IMR-90 (cell line): ENCODE measurements at regions not wholly inside any gene's neighbourhood (a gene's known extent, or its start where the extent isn't known, plus 50 kb on each side); places are given as distances from the start of the nearest gene placed in this dataset.

Source experiments
- ATAC-seq: fragments of 200-7000 bp; cut with Tn5 transposase; 2 replicates; pipeline ENCODE4 v1.9.1; 2020; ENCODE audit warnings: low read depth, mild to moderate bottlenecking, moderate library complexity
- BruUV-seq: library from RNA; stranded (reverse); fragments of 400-500 nt; replicated peaks from 2 replicates; lab custom pipeline; 2021; lab: Mats Ljungman, UMichigan
- CTCF ChIA-PET: fragments of 300-600 bp; formaldehyde crosslinking; extraction: SDS; loops from one replicate; lab custom pipeline; 2021; ENCODE audit warnings: antibody characterized with exemption; lab: Yijun Ruan, JAX
- POLR2A ChIA-PET: fragments of 300-600 bp; sonication (Branson Sonifier 250); formaldehyde crosslinking; loops from one replicate; lab custom pipeline; 2022; ENCODE audit warnings: antibody characterized with exemption; ENCODE audit not compliant: unreplicated experiment; lab: Charles Lee
- DNase-seq: peaks from one replicate; pipeline ENCODE4 v3.0.0; 2013
- H2AFZ ChIP-seq: replicated peaks from 2 replicates; pipeline ENCODE3; 2013; ENCODE audit warnings: low read length, mild to moderate bottlenecking; ENCODE audit not compliant: poor library complexity
- H2AK5ac ChIP-seq: 2 replicates; pipeline ENCODE4 v1.6.1; 2013; ENCODE audit warnings: low read depth, low read length, inconsistent platforms
- H2AK9ac ChIP-seq: replicated peaks from 2 replicates; pipeline ENCODE3; 2013; ENCODE audit warnings: mild to moderate bottlenecking, low read depth, low read length, moderate library complexity; ENCODE audit not compliant: poor library complexity
- H2BK120ac ChIP-seq: 2 replicates; pipeline ENCODE4 v1.6.1; 2013; ENCODE audit warnings: low read depth, low read length, inconsistent platforms
- H2BK15ac ChIP-seq: 3 replicates; pipeline ENCODE4 v1.6.1; 2013; ENCODE audit warnings: low read depth, low read length, inconsistent platforms
- H2BK20ac ChIP-seq: 2 replicates; pipeline ENCODE4 v1.6.1; 2013; ENCODE audit warnings: low read depth, mild to moderate bottlenecking, inconsistent platforms, low read length, moderate library complexity
- H2BK5ac ChIP-seq: 2 replicates; pipeline ENCODE4 v1.6.1; 2013; ENCODE audit warnings: mild to moderate bottlenecking, low read depth, low read length, inconsistent platforms; ENCODE audit not compliant: poor library complexity, severe bottlenecking
- H3K14ac ChIP-seq: replicated peaks from 2 replicates; pipeline ENCODE4 v1.6.1; 2013; ENCODE audit warnings: low read depth, low read length, inconsistent platforms
- H3K18ac ChIP-seq: 2 replicates; pipeline ENCODE4 v1.6.1; 2013; ENCODE audit warnings: low read depth, low read length, control low read depth
- H3K23ac ChIP-seq: 2 replicates; pipeline ENCODE4 v1.6.1; 2013; ENCODE audit warnings: low read depth, low read length, inconsistent platforms
- H3K27ac ChIP-seq: 2 replicates; pipeline ENCODE4 v1.5.1; 2013; ENCODE audit warnings: mild to moderate bottlenecking, control low read depth, low read length; ENCODE audit not compliant: insufficient read depth
- H3K27me3 ChIP-seq: 2 replicates; pipeline ENCODE4 v1.6.1; 2013; ENCODE audit warnings: low read length; ENCODE audit not compliant: control insufficient read depth, insufficient read depth
- H3K36me3 ChIP-seq: 2 replicates; pipeline ENCODE4 v1.6.1; 2013; ENCODE audit warnings: low read length, mixed read lengths; ENCODE audit not compliant: control insufficient read depth, insufficient read depth
- H3K4ac ChIP-seq: 2 replicates; pipeline ENCODE4 v1.6.1; 2013; ENCODE audit warnings: low read depth, low read length, inconsistent platforms
- H3K4me1 ChIP-seq: 2 replicates; pipeline ENCODE4 v1.6.1; 2013; ENCODE audit warnings: low read length, mixed read lengths; ENCODE audit not compliant: control insufficient read depth, insufficient read depth
- H3K4me2 ChIP-seq: 2 replicates; pipeline ENCODE4 v1.6.1; 2013; ENCODE audit warnings: low read depth, mild to moderate bottlenecking, control low read depth, low read length, moderate library complexity
- H3K4me3 ChIP-seq: 2 replicates; pipeline ENCODE4 v1.5.1; 2013; ENCODE audit warnings: low read depth, mild to moderate bottlenecking, control low read depth, low read length, moderate library complexity; ENCODE audit not compliant: insufficient read depth
- H3K56ac ChIP-seq: 2 replicates; pipeline ENCODE4 v1.6.1; 2013; ENCODE audit warnings: low read length, inconsistent platforms; ENCODE audit not compliant: insufficient read depth; ENCODE audit errors: extremely low read depth
- H3K79me1 ChIP-seq, 2 experiments: 2 replicates each; pipeline ENCODE4 v1.6.1; 2013; ENCODE audit warnings: low read length in 2 of 2, inconsistent platforms in 1 of 2, low read depth in 1 of 2
- H3K9ac ChIP-seq: 2 replicates; pipeline ENCODE4 v1.6.1; 2013; ENCODE audit warnings: low read depth, low read length, control low read depth
- H3K9me1 ChIP-seq: 2 replicates; pipeline ENCODE4 v1.6.1; 2013; ENCODE audit warnings: low read length, inconsistent platforms; ENCODE audit not compliant: insufficient read depth
- H3K9me3 ChIP-seq: 2 replicates; pipeline ENCODE4 v1.6.1; 2013; ENCODE audit warnings: low read length; ENCODE audit not compliant: control insufficient read depth, insufficient read depth
- H4K20me1 ChIP-seq: 2 replicates; pipeline ENCODE4 v1.6.1; 2013; ENCODE audit warnings: low read length, inconsistent platforms; ENCODE audit not compliant: insufficient read depth
- H4K5ac ChIP-seq: 2 replicates; pipeline ENCODE4 v1.6.1; 2013; ENCODE audit warnings: mild to moderate bottlenecking, low read depth, low read length, control low read depth
- H4K8ac ChIP-seq, 2 experiments: 2 replicates each; pipeline ENCODE4 v1.6.1; 2013; ENCODE audit warnings: low read depth in 2 of 2, low read length in 2 of 2, control low read depth in 1 of 2, inconsistent platforms in 1 of 2
- H4K91ac ChIP-seq: 2 replicates; pipeline ENCODE4 v1.6.1; 2013; ENCODE audit warnings: low read depth, low read length, inconsistent platforms; ENCODE audit not compliant: insufficient read depth
- BHLHE40 ChIP-seq: fragments of 150-350 bp; IDR thresholded peaks from 2 replicates; pipeline ENCODE4 v1.6.1; 2016; ENCODE audit warnings: mild to moderate bottlenecking, low read depth, low read length
- CEBPB ChIP-seq: IDR thresholded peaks from 2 replicates; pipeline ENCODE4 v1.6.1; 2012; ENCODE audit warnings: low read depth, low read length, improper control_type of control experiment
- CHD1 ChIP-seq: IDR thresholded peaks from 2 replicates; pipeline ENCODE4 v1.6.1; 2012; ENCODE audit warnings: low read depth, low read length, improper control_type of control experiment
- CTCF ChIP-seq: conservative IDR thresholded peaks from 2 replicates; pipeline ENCODE4 v1.5.1; 2012; ENCODE audit warnings: mild to moderate bottlenecking, low read depth, low read length, improper control_type of control experiment
- NFE2L2 ChIP-seq: fragments of 150-350 bp; IDR thresholded peaks from 2 replicates; pipeline ENCODE4 v1.6.1; 2016; ENCODE audit warnings: low read depth, mild to moderate bottlenecking, low read length
- RAD21 ChIP-seq: IDR thresholded peaks from 2 replicates; pipeline ENCODE4 v1.6.1; 2012; ENCODE audit warnings: low read length, improper control_type of control experiment
- RCOR1 ChIP-seq: IDR thresholded peaks from 2 replicates; pipeline ENCODE4 v1.6.1; 2012; ENCODE audit warnings: mild to moderate bottlenecking, low read length, improper control_type of control experiment; ENCODE audit not compliant: insufficient replicate concordance
- SMC3 ChIP-seq: fragments of 150-350 bp; IDR thresholded peaks from 2 replicates; pipeline ENCODE4 v1.6.1; 2016; ENCODE audit warnings: low read depth, mild to moderate bottlenecking, antibody characterized with exemption, low read length, moderate library complexity
- USF2 ChIP-seq: fragments of 150-350 bp; IDR thresholded peaks from 2 replicates; pipeline ENCODE4 v1.6.1; 2017; ENCODE audit warnings: mild to moderate bottlenecking, antibody characterized with exemption, low read length, low read depth
- WGBS, 2 experiments: methylation state at CpG; one replicate each; pipeline versions ENCODE4 v1.1.5 to v1.1.7; 2013; ENCODE audit warnings: missing lambda C conversion rate in 2 of 2; ENCODE audit not compliant: insufficient read length in 1 of 2; ENCODE audit errors: extremely low coverage in 2 of 2; 5-methylcytosine and 5-hydroxymethylcytosine counted together
- dilution Hi-C: fragments of 300-500 bp; cut with HindIII; formaldehyde crosslinking; loops from one replicate; pipeline ENCODE4 v1.14.3; 2018; ENCODE audit warnings: low sequenced_read_pairs; ENCODE audit not compliant: unreplicated experiment
- in situ Hi-C: fragments of 300-500 bp; cut with MboI; formaldehyde crosslinking; loops from 3 replicates; pipeline ENCODE4 v1.14.3; 2019; ENCODE audit warnings: low sequenced_read_pairs, inconsistent platforms, mixed read lengths
- intact Hi-C: fragments of 100-400 bp; cut with micrococcal nuclease; formaldehyde crosslinking; loops from 2 replicates; pipeline ENCODE4 v1.10.0; 2022

GRCh38 chr11:45745065-45745811 lies 59.7 kb upstream of the SLC35C1 start:
- no peaks in the 10 kb centered on the region for H3K79me1 ChIP-seq
- H3K27me3 ChIP-seq: peaks cover 13% of the 10 kb centered on the region
- no peaks in the 10 kb centered on the region for H3K9me1 ChIP-seq
- ChIA-PET POLR2A (no interaction called here), CTCF (no interaction called here)
- no peaks in the 10 kb centered on the region for H3K9me3 ChIP-seq
- no peak overlapping the region for H3K23ac ChIP-seq
- H3K4ac ChIP-seq: no peak overlapping the region
- H4K5ac ChIP-seq: no peak overlapping the region
- DNase-seq (no peak), ATAC-seq (no peak)
- no peak overlapping the region for H2AK5ac ChIP-seq
- TF ChIP-seq BHLHE40: no peak
- TF ChIP-seq CHD1: no peak
- no peak for TF ChIP-seq USF2
- TF ChIP-seq SMC3: no peak
- no peak for TF ChIP-seq NFE2L2
- no peak for TF ChIP-seq CEBPB
- no peak for TF ChIP-seq CTCF
- no peak for TF ChIP-seq RAD21
- TF ChIP-seq RCOR1: no peak
- no peak overlapping the region for H3K56ac ChIP-seq
- intact Hi-C loops: no loop called here
- H2BK20ac ChIP-seq: no peak overlapping the region
- 21% methylated on average over 2 of the region's 13 CpGs; no CpG with 5 or more reads in 1 of the 2 experiments for WGBS, 2 experiments
- no peak overlapping the region for H2BK15ac ChIP-seq
- H2AFZ ChIP-seq: no peak overlapping the region
- no peak overlapping the region for H3K18ac ChIP-seq
- no peak overlapping the region for H4K8ac ChIP-seq
- no peaks in the 10 kb centered on the region for H4K20me1 ChIP-seq
- H2BK120ac ChIP-seq: no peak overlapping the region
- no peaks in the 10 kb centered on the region for H3K36me3 ChIP-seq
- no peak overlapping the region for H4K91ac ChIP-seq
- H2BK5ac ChIP-seq: no peak overlapping the region
- no peak overlapping the region for H3K4me3 ChIP-seq
- in situ Hi-C loops: no loop called here
- H3K4me2 ChIP-seq: no peak overlapping the region
- no peaks in the 10 kb centered on the region for H3K4me1 ChIP-seq
- no peak overlapping the region for H2AK9ac ChIP-seq
- no TSS peak for BruUV-seq
- no peak overlapping the region for H3K9ac ChIP-seq
- no peak overlapping the region for H3K27ac ChIP-seq
- no peak overlapping the region for H3K14ac ChIP-seq
- dilution Hi-C loops: no loop called here
